ENCODE measurements at regions not wholly inside any gene's neighbourhood (a gene's known extent, or its start where the extent isn't known, plus 50 kb on each side); places are given as distances from the start of the nearest gene placed in this dataset.

GRCh38 chr2:3065928-3066327 is 311.7 kb downstream of the EIPR1 start:
- no peak for DNase-seq (ENCODE audit: low read depth in 2 of 2, low spot score in 1 of 2)

- no peak for DNase-seq (ENCODE audit: low read depth in 2 of 2, low spot score in 1 of 2)
Observed at GRCh38 chr2:3062476-3063260, 314.9 kb downstream of the EIPR1 start.

GRCh38 chr2:3060049-3060448 is 317.6 kb downstream of the EIPR1 start:
- DNase-seq (ENCODE audit: low read depth in 2 of 2, low spot score in 1 of 2): no peak

GRCh38 chr2:3059141-3059925 is 318.3 kb downstream of the EIPR1 start:
- no peak for DNase-seq (ENCODE audit: low read depth in 2 of 2, low spot score in 1 of 2)

- DNase-seq (ENCODE audit: low read depth in 2 of 2, low spot score in 1 of 2): no peak
Observed at GRCh38 chr2:3054066-3054465, 323.6 kb downstream of the EIPR1 start.

GRCh38 chr2:3051266-3051665 is 326.4 kb downstream of the EIPR1 start:
- DNase-seq (ENCODE audit: low read depth in 2 of 2, low spot score in 1 of 2): no peak

GRCh38 chr2:3046170-3046865 is 331.3 kb downstream of the EIPR1 start:
- DNase-seq (ENCODE audit: low read depth in 2 of 2, low spot score in 1 of 2): no peak

GRCh38 chr2:3045318-3045921 is 332.2 kb downstream of the EIPR1 start:
- DNase-seq (ENCODE audit: low read depth in 2 of 2, low spot score in 1 of 2): no peak

- no peak for DNase-seq (ENCODE audit: low read depth in 2 of 2, low spot score in 1 of 2)
Observed at GRCh38 chr2:3044587-3045317, 332.9 kb downstream of the EIPR1 start.

GRCh38 chr2:3043726-3044125 is 333.9 kb downstream of the EIPR1 start:
- no peak for DNase-seq (ENCODE audit: low read depth in 2 of 2, low spot score in 1 of 2)

GRCh38 chr2:3042601-3043585 is 334.7 kb downstream of the EIPR1 start:
- no peak for DNase-seq (ENCODE audit: low read depth in 2 of 2, low spot score in 1 of 2)

- DNase-seq (ENCODE audit: low read depth in 2 of 2, low spot score in 1 of 2): no peak
Observed at GRCh38 chr2:3041841-3042600, 335.6 kb downstream of the EIPR1 start.

GRCh38 chr2:3041246-3041645 is 336.4 kb downstream of the EIPR1 start:
- DNase-seq (ENCODE audit: low read depth in 2 of 2, low spot score in 1 of 2): no peak

- DNase-seq (ENCODE audit: low read depth in 2 of 2, low spot score in 1 of 2): no peak
Observed at GRCh38 chr2:3040496-3041140, 337.0 kb downstream of the EIPR1 start.

GRCh38 chr2:3040066-3040428 is 337.6 kb downstream of the EIPR1 start:
- DNase-seq (ENCODE audit: low read depth in 2 of 2, low spot score in 1 of 2): no peak

GRCh38 chr2:3039188-3040065 is 338.2 kb downstream of the EIPR1 start:
- no peak for DNase-seq (ENCODE audit: low read depth in 2 of 2, low spot score in 1 of 2)

GRCh38 chr2:3038636-3039035 is 339.0 kb downstream of the EIPR1 start:
- no peak for DNase-seq (ENCODE audit: low read depth in 2 of 2, low spot score in 1 of 2)

Measured in stimulated activated CD8-positive, alpha-beta memory T cell treated with anti-CD3 and anti-CD28 coated beads, Interleukin-4, amount 100 ng/mL, for 4 hours (primary cell).